ENCODE measurements at regions not wholly inside any gene's neighbourhood (a gene's known extent, or its start where the extent isn't known, plus 50 kb on each side); places are given as distances from the start of the nearest gene placed in this dataset.

DNA sequence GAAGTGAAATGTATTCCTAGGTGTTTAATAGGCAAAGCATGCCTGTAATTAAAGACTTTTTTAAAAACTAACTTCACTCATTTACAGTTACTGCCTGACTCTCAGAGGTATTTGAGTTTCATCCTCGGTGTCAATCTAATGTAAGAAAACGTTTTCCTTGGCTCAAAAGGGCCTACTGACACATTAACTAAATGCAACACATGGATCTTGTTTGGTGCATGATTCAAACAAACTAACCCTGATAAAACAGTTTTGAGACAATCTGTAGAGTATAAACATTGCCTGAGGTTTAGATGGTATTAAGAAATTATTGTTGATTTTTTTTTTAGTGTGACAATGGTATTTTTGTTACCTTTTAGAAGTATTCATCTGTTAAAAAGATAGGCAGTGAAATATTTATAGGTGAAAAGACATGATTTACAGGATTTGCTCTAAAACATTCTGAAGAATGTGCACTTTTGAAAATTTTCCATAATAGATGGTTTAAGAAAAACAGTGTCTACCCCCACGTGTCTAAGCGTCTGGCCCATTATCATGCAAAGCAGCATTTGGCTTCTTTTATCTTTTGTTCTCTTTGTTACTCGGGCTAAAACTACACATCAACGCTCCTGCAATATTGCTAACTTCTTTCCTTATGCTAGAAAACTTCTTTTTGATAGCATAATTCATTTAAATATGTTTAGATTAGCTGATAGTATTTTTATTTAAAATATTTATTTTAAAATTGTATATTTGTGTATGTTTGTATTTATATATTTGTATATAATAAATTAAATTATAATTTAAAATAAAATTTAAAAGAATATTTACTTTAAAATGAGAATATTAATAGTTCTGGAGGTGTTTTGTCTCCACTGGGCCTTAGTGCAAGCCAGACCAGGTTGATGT, 160.2 kb upstream of the NDUFV2 start:
- TF ChIP-seq, protein P1, sequence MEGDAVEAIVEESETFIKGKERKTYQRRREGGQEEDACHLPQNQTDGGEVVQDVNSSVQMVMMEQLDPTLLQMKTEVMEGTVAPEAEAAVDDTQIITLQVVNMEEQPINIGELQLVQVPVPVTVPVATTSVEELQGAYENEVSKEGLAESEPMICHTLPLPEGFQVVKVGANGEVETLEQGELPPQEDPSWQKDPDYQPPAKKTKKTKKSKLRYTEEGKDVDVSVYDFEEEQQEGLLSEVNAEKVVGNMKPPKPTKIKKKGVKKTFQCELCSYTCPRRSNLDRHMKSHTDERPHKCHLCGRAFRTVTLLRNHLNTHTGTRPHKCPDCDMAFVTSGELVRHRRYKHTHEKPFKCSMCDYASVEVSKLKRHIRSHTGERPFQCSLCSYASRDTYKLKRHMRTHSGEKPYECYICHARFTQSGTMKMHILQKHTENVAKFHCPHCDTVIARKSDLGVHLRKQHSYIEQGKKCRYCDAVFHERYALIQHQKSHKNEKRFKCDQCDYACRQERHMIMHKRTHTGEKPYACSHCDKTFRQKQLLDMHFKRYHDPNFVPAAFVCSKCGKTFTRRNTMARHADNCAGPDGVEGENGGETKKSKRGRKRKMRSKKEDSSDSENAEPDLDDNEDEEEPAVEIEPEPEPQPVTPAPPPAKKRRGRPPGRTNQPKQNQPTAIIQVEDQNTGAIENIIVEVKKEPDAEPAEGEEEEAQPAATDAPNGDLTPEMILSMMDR (conservative IDR thresholded peaks at IDR 0.05), result no peak
- H3K4me3 Mint-ChIP-seq, result no peak overlapping the region
- H3K4me1 Mint-ChIP-seq (ENCODE audit: unreplicated experiment), result peaks cover 8% of the 10 kb centered on the region
- peaks cover 3% of the 10 kb centered on the region for H3K36me3 Mint-ChIP-seq
- no peaks in the 10 kb centered on the region for H3K27me3 Mint-ChIP-seq
- H3K9me3 Mint-ChIP-seq, result no peaks in the 10 kb centered on the region
- H3K27ac Mint-ChIP-seq, result peak overlapping the region; percentile 38
- DNase-seq (ENCODE audit: extremely low spot score, unreplicated experiment), result no peak

DNA sequence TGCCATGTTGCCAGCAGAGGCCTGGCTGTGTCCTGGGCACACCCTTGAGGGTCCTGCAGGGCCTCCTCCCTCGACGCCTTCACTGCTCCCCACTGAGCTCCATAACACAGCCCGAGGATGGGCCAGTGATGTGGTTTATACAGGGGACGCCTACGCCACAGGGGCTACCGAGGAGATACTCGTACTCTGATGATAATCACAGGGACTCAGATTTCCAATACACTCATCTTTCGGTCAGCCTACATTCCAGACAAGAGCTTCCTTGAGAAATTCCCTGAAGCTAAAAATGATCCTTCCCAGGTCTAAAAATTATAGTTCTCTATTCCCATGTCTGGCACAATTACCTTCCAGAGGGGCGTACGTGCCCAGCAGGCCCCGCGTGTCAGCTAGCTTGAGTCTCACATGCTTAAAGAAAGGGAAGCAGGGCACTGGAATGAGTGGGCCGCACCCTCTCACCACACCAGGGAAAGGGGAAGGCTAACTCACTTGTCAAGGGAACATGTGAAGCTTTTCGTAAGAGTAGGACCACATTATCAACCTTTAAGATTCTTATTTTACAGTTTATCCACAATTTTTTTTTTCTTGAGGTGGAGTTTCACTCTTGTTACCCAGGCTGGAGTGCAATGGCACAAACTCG, 159.5 kb upstream of the NDUFV2 start:
- no peak for DNase-seq (ENCODE audit: extremely low spot score, unreplicated experiment)
- Mint-ChIP-seq H3K36me3 (peaks cover 3% of the 10 kb centered on the region), H3K27ac (no peak overlapping the region), H3K4me3 (no peak overlapping the region), H3K9me3 (no peaks in the 10 kb centered on the region), H3K4me1 (ENCODE audit: unreplicated experiment) (peaks cover 10% of the 10 kb centered on the region), H3K27me3 (no peaks in the 10 kb centered on the region)
- TF ChIP-seq, protein P1 (conservative IDR thresholded peaks at IDR 0.05), result no peak

DNA sequence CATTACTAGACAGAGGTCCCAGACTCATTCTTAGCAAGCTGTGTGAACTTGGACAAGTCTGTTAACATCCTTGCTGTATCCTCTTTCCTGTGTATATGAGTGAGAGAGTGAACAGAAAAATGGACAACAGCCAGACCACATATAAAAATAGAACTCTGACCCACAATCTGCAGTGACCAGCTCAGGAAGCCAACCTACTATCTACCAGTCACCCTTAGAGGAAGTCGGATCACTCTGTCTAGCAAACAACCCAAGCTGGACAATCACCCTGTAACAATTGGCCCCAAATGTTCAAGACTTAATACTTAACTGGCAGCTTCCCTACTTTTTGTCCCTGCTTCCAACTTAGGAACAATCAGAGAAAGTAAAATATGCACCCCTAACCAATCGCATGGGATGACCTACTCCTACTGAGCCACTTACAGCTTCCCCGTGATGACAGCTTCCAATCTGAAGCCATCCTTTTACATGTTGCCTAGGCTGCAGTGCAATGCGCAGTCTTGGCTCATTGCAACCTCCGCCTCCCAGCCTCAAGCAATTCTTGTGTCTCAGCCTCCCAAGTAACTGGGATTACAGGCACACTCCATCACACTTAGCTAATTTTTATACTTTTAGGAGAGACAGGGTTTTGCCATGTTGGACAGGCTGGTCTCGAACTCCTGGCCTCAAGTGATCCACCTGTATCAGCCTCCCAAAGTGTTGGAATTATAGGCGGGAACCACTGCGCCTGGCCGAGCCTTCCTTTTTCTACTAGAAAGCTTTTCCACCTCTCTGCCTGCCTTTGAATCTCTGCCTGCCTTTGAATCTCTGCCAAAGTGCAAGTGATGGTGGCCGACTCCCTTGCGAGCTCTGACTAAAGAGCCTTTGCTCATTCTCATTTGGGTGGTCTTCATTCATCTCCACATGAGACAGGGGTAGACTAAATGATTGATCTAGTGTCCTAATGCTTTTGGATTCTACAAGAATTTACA, 158.3 kb upstream of the NDUFV2 start:
- TF ChIP-seq, protein P1 (conservative IDR thresholded peaks at IDR 0.05), result no peak
- Mint-ChIP-seq H3K27me3 (peaks cover 3% of the 10 kb centered on the region), H3K4me1 (ENCODE audit: unreplicated experiment) (peaks cover 19% of the 10 kb centered on the region), H3K4me3 (no peak overlapping the region), H3K36me3 (peaks cover 3% of the 10 kb centered on the region), H3K9me3 (peaks cover 5% of the 10 kb centered on the region), H3K27ac (peak overlapping the region; percentile 10)
- DNase-seq (ENCODE audit: extremely low spot score, unreplicated experiment), result no peak

DNA sequence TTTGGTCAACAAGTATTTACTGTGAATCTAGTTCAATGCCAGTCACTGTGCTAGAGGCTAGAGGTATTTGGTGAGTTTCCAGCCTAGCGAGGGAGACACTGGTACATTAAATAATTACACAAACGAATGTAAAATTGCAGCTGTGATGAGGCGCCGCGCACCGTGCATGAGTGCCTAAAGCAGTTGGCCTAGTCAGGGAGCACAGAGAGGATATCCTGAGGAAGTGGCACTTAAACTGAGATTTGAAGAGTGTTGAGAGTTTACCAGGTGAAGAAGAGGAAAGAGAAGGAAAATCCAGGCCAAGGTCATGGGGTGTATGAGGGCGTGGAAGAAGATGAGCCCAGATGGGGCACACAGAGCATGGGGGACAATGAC, 157.6 kb upstream of the NDUFV2 start:
- Mint-ChIP-seq H3K4me1 (ENCODE audit: unreplicated experiment) (peaks cover 20% of the 10 kb centered on the region), H3K36me3 (peaks cover 3% of the 10 kb centered on the region), H3K4me3 (no peak overlapping the region), H3K9me3 (peaks cover 5% of the 10 kb centered on the region), H3K27ac (no peak overlapping the region), H3K27me3 (peaks cover 3% of the 10 kb centered on the region)
- no peak for DNase-seq (ENCODE audit: extremely low spot score, unreplicated experiment)
- TF ChIP-seq, protein P1 (conservative IDR thresholded peaks at IDR 0.05), result no peak

DNA sequence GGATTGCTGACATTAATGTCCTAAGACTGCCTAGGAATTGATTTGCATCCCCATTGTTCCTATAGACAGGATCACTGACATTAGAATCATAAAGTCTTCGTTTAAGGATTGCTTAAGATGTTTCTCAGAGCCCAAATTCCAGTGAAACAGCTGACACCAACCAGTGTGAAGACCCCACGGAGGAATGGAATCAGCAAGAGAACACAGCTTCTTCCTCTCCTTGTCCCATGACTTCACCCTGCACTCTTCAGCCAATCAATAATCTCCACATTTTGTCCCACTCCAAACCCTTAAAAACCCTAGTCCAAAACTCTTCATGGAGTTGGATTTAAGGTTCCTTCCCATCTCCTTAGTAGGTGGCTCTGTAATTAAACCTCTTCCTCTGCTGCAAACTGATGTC, 157.0 kb upstream of the NDUFV2 start:
- TF ChIP-seq, protein P1 (conservative IDR thresholded peaks at IDR 0.05), result no peak
- H3K27ac Mint-ChIP-seq, result no peak overlapping the region
- H3K36me3 Mint-ChIP-seq, result peaks cover 3% of the 10 kb centered on the region
- peaks cover 20% of the 10 kb centered on the region for H3K4me1 Mint-ChIP-seq (ENCODE audit: unreplicated experiment)
- H3K27me3 Mint-ChIP-seq, result peaks cover 3% of the 10 kb centered on the region
- no peak for DNase-seq (ENCODE audit: extremely low spot score, unreplicated experiment)
- no peak overlapping the region for H3K4me3 Mint-ChIP-seq
- H3K9me3 Mint-ChIP-seq, result peaks cover 5% of the 10 kb centered on the region
